K562 (cell line): ENCODE measurements at regions not wholly inside any gene's neighbourhood (a gene's known extent, or its start where the extent isn't known, plus 50 kb on each side); places are given as distances from the start of the nearest gene placed in this dataset.

ENCODE experiments used
- ATAC-seq: fragments of 200-7000 bp; cut with Tn5 transposase; 3 replicates; pipeline ENCODE4 v1.9.1; 2020; ENCODE audit warnings: moderate library complexity
- BruUV-seq: library from RNA; stranded (reverse); fragments of 400-500 nt; replicated peaks from 2 replicates; lab custom pipeline; 2021; lab: Mats Ljungman, UMichigan
- CTCF ChIA-PET: fragments of 300-600 bp; formaldehyde crosslinking; extraction: SDS; loops from one replicate; lab custom pipeline; 2021; ENCODE audit warnings: low intra/inter-chr PET ratio; lab: Yijun Ruan, JAX
- POLR2A ChIA-PET: fragments of 300-600, 350-650 bp; sonication (Branson Sonifier 250); formaldehyde crosslinking; extraction: SDS; loops from one replicate; lab custom pipeline; 2021; ENCODE audit warnings: antibody characterized with exemption, inconsistent platforms; lab: Yijun Ruan, JAX
- DNase-seq, 4 experiments: peaks; one replicate each; pipeline versions ENCODE4 v3.0.0 to v3.0.0-alpha.2; 2011 to 2018; ENCODE audit warnings: low spot score in 3 of 4, mixed read lengths in 3 of 4; ENCODE audit errors: extremely low read depth in 1 of 4
- FAIRE-seq: peaks from 2 replicates; lab custom pipeline; 2011; peaks lifted over from hg19 to GRCh38; lab: Jason Lieb, UNC
- H2AFZ ChIP-seq: 2 replicates; pipeline ENCODE4 v1.6.0; 2011; ENCODE audit warnings: low read depth, low read length, control low read depth, inconsistent platforms
- H3K27ac ChIP-seq: fragments of 200-600 bp; 3 replicates; pipeline ENCODE4 v1.8.0; 2011; ENCODE audit warnings: low read depth, mild to moderate bottlenecking, control low read depth, inconsistent platforms, low read length, moderate library complexity, mixed read lengths; ENCODE audit errors: extremely low read depth
- H3K27me3 ChIP-seq, 2 experiments: fragments of 300-600 bp in 1 of 2; 2 replicates in 1 of 2; 3 replicates in 1 of 2; pipeline versions ENCODE4 v1.6.0 to v1.8.0; 2011; ENCODE audit warnings: inconsistent platforms in 2 of 2, low read length in 2 of 2, mild to moderate bottlenecking in 1 of 2, mixed read lengths in 1 of 2, moderate library complexity in 1 of 2; ENCODE audit not compliant: control insufficient read depth in 2 of 2, insufficient read depth in 2 of 2
- H3K36me3 ChIP-seq: fragments of 300-600 bp; 3 replicates; pipeline ENCODE4 v1.8.0; 2011; ENCODE audit warnings: mild to moderate bottlenecking, low read length, inconsistent platforms; ENCODE audit not compliant: control insufficient read depth, insufficient read depth
- H3K4me1 ChIP-seq, 2 experiments: fragments of 200-600 bp in 1 of 2; replicated peaks in 1 of 2; 2 replicates in 1 of 2; 3 replicates in 1 of 2; pipeline versions ENCODE4 v1.5.1 to v1.8.0; 2011; ENCODE audit warnings: inconsistent platforms in 2 of 2, low read length in 2 of 2, mild to moderate bottlenecking in 1 of 2, mixed read lengths in 1 of 2, moderate library complexity in 1 of 2; ENCODE audit not compliant: control insufficient read depth in 2 of 2, insufficient read depth in 2 of 2
- H3K4me2 ChIP-seq: 2 replicates; pipeline ENCODE4 v1.6.1; 2011; ENCODE audit warnings: low read length, control low read depth, inconsistent platforms, mixed read lengths; ENCODE audit not compliant: insufficient read depth
- H3K4me3 ChIP-seq: fragments of 200-600 bp; sonication (generic), shearing (Covaris generic); 2 replicates; pipeline ENCODE4 v1.5.1; 2016; ENCODE audit warnings: control low read depth, inconsistent platforms
- H3K79me2 ChIP-seq: fragments of 200-600 bp; 3 replicates; pipeline ENCODE4 v1.8.0; 2011; ENCODE audit warnings: low read length, inconsistent platforms; ENCODE audit not compliant: control insufficient read depth, insufficient read depth
- H3K9ac ChIP-seq, 2 experiments: 2 replicates each; pipeline versions ENCODE4 v1.6.0 to v1.6.1; 2011; ENCODE audit warnings: low read depth in 2 of 2, low read length in 2 of 2, control low read depth in 1 of 2, inconsistent platforms in 1 of 2, mild to moderate bottlenecking in 1 of 2, mixed read lengths in 1 of 2; ENCODE audit not compliant: insufficient read depth in 1 of 2
- H3K9me1 ChIP-seq: one replicate; pipeline ENCODE4 v1.6.0; 2011; ENCODE audit warnings: inconsistent platforms, mild to moderate bottlenecking, low read length, moderate library complexity; ENCODE audit not compliant: control insufficient read depth, insufficient read depth
- H3K9me3 ChIP-seq: replicated peaks from 2 replicates; pipeline ENCODE4 v1.5.1; 2011; ENCODE audit warnings: low read depth, low read length, inconsistent platforms; ENCODE audit not compliant: control insufficient read depth, insufficient read depth
- H4K20me1 ChIP-seq: replicated peaks from 2 replicates; pipeline ENCODE4 v1.6.1; 2011; ENCODE audit warnings: low read length, inconsistent platforms, mixed read lengths; ENCODE audit not compliant: control insufficient read depth, insufficient read depth
- CC2D1A ChIP-seq: fragments of 450-650 bp; IDR thresholded peaks from 2 replicates; pipeline ENCODE4 v1.6.1; 2017; ENCODE audit warnings: mild to moderate bottlenecking
- E2F3 ChIP-seq: fragments of 250-450 bp; sonication (Bioruptor Pico); IDR thresholded peaks from 2 replicates; pipeline ENCODE4 v1.4.0; 2020; ENCODE audit warnings: mild to moderate bottlenecking
- POLR2G ChIP-seq: fragments of 200-400 bp; formaldehyde crosslinking; IDR thresholded peaks from 2 replicates; pipeline ENCODE4 v1.6.1; 2017; ENCODE audit warnings: low read depth, mild to moderate bottlenecking, antibody characterized with exemption, low read length, moderate library complexity
- SFPQ ChIP-seq: fragments of 200-400 bp; formaldehyde crosslinking; IDR thresholded peaks from 2 replicates; pipeline ENCODE4 v1.6.1; 2017; ENCODE audit warnings: mild to moderate bottlenecking, low read depth, low read length, moderate library complexity
- SIN3B ChIP-seq: fragments of 450-650 bp; IDR thresholded peaks from 2 replicates; pipeline ENCODE4 v1.6.1; 2017; ENCODE audit warnings: low read depth, mild to moderate bottlenecking, moderate library complexity
- SOX6 ChIP-seq: fragments of 450-650 bp; IDR thresholded peaks from 2 replicates; pipeline ENCODE4 v1.6.1; 2014; ENCODE audit warnings: mild to moderate bottlenecking
- TGIF2 ChIP-seq: sonication (generic); formaldehyde crosslinking; IDR thresholded peaks from 2 replicates; pipeline ENCODE4 v1.8.1; 2022; ENCODE audit warnings: mild to moderate bottlenecking, missing genetic modification reagents, moderate library complexity
- TRIM25 ChIP-seq: fragments of 450-650 bp; IDR thresholded peaks from 2 replicates; pipeline ENCODE4 v1.7.0; 2016; ENCODE audit warnings: borderline replicate concordance
- ZNF277 ChIP-seq: fragments of 250-450 bp; sonication (Bioruptor Pico); IDR thresholded peaks from 2 replicates; pipeline ENCODE4 v1.8.0; 2022; ENCODE audit warnings: inconsistent platforms, mild to moderate bottlenecking, moderate library complexity, borderline replicate concordance
- WGBS: fragments of 100-300 bp; shearing (Covaris generic); methylation state at CpG from one replicate; pipeline ENCODE4 v1.1.6; 2016; ENCODE audit warnings: low coverage, mixed read lengths; ENCODE audit not compliant: insufficient coverage; ENCODE audit errors: missing lambda C conversion rate; 5-methylcytosine and 5-hydroxymethylcytosine counted together
- in situ Hi-C: fragments of 300-500 bp; cut with MboI; formaldehyde crosslinking; loops from 4 replicates; pipeline ENCODE4 v1.15.0; 2018; ENCODE audit warnings: inconsistent platforms, mixed read lengths
- intact Hi-C: fragments of 100-400 bp; cut with micrococcal nuclease; formaldehyde crosslinking; loops from 2 replicates; pipeline ENCODE4 v1.14.2; 2022

- intact Hi-C loops (no loop called here), in situ Hi-C loops (no loop called here)
- Histone ChIP-seq H3K4me1 (no peaks in the 10 kb centered on the region), H3K27me3 (peaks cover 0 to 6% of the 10 kb centered on the region in 2 experiments; a peak in 1 of 5 replicates), H3K9ac (no peak overlapping the region), H2AFZ (no peak overlapping the region), H3K27ac (no peak overlapping the region), H3K9me1 (no peaks in the 10 kb centered on the region), H3K36me3 (no peaks in the 10 kb centered on the region), H3K4me2 (no peak overlapping the region), H3K4me3 (no peak overlapping the region), H4K20me1 (no peaks in the 10 kb centered on the region), H3K79me2 (no peaks in the 10 kb centered on the region), H3K9me3 (no peaks in the 10 kb centered on the region)
- no TSS peak for BruUV-seq
- FAIRE-seq: no peak
- CTCF ChIA-PET: no interaction called here
- POLR2A ChIA-PET: no interaction called here
- no peak for ATAC-seq
- no peak for TF ChIP-seq SIN3B
- no peak for TF ChIP-seq TGIF2
- DNase-seq: no peak
- whole genome bisulfite sequencing: 3% methylated on average over 4 of the region's 4 CpGs
These were observed 106.0 kb upstream of the CDH4 start for GRCh38 chr20:61146023-61146422.

- POLR2A ChIA-PET: no interaction called here
- Histone ChIP-seq H4K20me1 (no peaks in the 10 kb centered on the region; the same call in 1 of the 2 replicates), H2AFZ (no peak overlapping the region), H3K36me3 (no peaks in the 10 kb centered on the region), H3K79me2 (no peaks in the 10 kb centered on the region), H3K4me3 (no peak overlapping the region), H3K9ac (no peak overlapping the region), H3K27ac (no peak overlapping the region), H3K4me1 (no peaks in the 10 kb centered on the region), H3K4me2 (no peak overlapping the region), H3K9me1 (no peaks in the 10 kb centered on the region), H3K27me3 (no peaks in the 10 kb centered on the region), H3K9me3 (no peaks in the 10 kb centered on the region)
- CTCF ChIA-PET: no interaction called here
- BruUV-seq: no TSS peak
- ATAC-seq (no peak), DNase-seq (no peak), FAIRE-seq (no peak)
- intact Hi-C loops (no loop called here), in situ Hi-C loops (no loop called here)
- 0% methylated on average over 5 of the region's 5 CpGs for WGBS
- TF ChIP-seq ZNF277 (CRISPR knock-in tag): no peak
- no peak for TF ChIP-seq CC2D1A
- TF ChIP-seq POLR2G: no peak
- TF ChIP-seq SOX6: no peak
- no peak for TF ChIP-seq E2F3
- TF ChIP-seq TRIM25: no peak
- no peak for TF ChIP-seq SFPQ
These were observed 102.4 kb upstream of the CDH4 start for GRCh38 chr20:61149636-61150035.
